GM12892 (cell line): ENCODE measurements at regions not wholly inside any gene's neighbourhood (a gene's known extent, or its start where the extent isn't known, plus 50 kb on each side); places are given as distances from the start of the nearest gene placed in this dataset.

Experiments
- DNase-seq: peaks from one replicate; pipeline ENCODE4 v3.0.0; 2011; ENCODE audit not compliant: insufficient read length
- FAIRE-seq: peaks from 2 replicates; lab custom pipeline; 2011; peaks lifted over from hg19 to GRCh38; lab: Jason Lieb, UNC
- POLR2A ChIP-seq: IDR thresholded peaks from 2 replicates; pipeline ENCODE4 v1.6.1; 2011; ENCODE audit warnings: low read depth, low read length, control low read depth
- POLR2AphosphoS5 ChIP-seq: IDR thresholded peaks from 2 replicates; pipeline ENCODE4 v1.6.1; 2011; ENCODE audit warnings: low read depth, low read length, control low read depth
- TAF1 ChIP-seq: IDR thresholded peaks from 2 replicates; pipeline ENCODE4 v1.6.1; 2011; ENCODE audit warnings: low read depth, mild to moderate bottlenecking, control low read depth, low read length, borderline replicate concordance

GRCh38 chr1:34606504-34606903, 148.3 kb upstream of the GJB5 start:
- TF ChIP-seq POLR2A, result no peak
- no peak for TF ChIP-seq TAF1
- no peak for TF ChIP-seq POLR2AphosphoS5
- DNase-seq (no peak), FAIRE-seq (no peak)

GRCh38 chr1:34610063-34610462, 144.8 kb upstream of the GJB5 start:
- FAIRE-seq, result no peak
- no peak for DNase-seq
- TF ChIP-seq POLR2AphosphoS5, result no peak
- no peak for TF ChIP-seq POLR2A
- no peak for TF ChIP-seq TAF1

- DNase-seq (no peak), FAIRE-seq (no peak)
- no peak for TF ChIP-seq POLR2AphosphoS5
- no peak for TF ChIP-seq TAF1
These were observed 143.3 kb upstream of the GJB5 start for GRCh38 chr1:34611571-34611970.

GRCh38 chr1:34612091-34612827, 142.6 kb upstream of the GJB5 start:
- DNase-seq, result no peak
- TF ChIP-seq POLR2AphosphoS5 (no peak), TAF1 (no peak), POLR2A (no peak)
- FAIRE-seq, result no peak

GRCh38 chr1:34617321-34618118, 137.3 kb upstream of the GJB5 start:
- no peak for DNase-seq
- FAIRE-seq, result no peak
- no peak for TF ChIP-seq POLR2A
- TF ChIP-seq POLR2AphosphoS5, result no peak

- no peak for FAIRE-seq
- TF ChIP-seq TAF1 (no peak), POLR2A (no peak), POLR2AphosphoS5 (no peak)
- no peak for DNase-seq
These were observed 136.5 kb upstream of the GJB5 start for GRCh38 chr1:34618381-34618780.

GRCh38 chr1:34619256-34619655, 135.6 kb upstream of the GJB5 start:
- FAIRE-seq (no peak), DNase-seq (no peak)
- TF ChIP-seq POLR2AphosphoS5 (no peak), POLR2A (no peak), TAF1 (no peak)

GRCh38 chr1:34621916-34622315, 132.9 kb upstream of the GJB5 start:
- FAIRE-seq (no peak), DNase-seq (no peak)
- no peak for TF ChIP-seq POLR2AphosphoS5
- no peak for TF ChIP-seq POLR2A
- no peak for TF ChIP-seq TAF1

- FAIRE-seq (no peak), DNase-seq (no peak)
- TF ChIP-seq POLR2AphosphoS5 (no peak), TAF1 (no peak), POLR2A (no peak)
These were observed 129.3 kb upstream of the GJB5 start for GRCh38 chr1:34625521-34626015.

GRCh38 chr1:34627465-34628240, 127.2 kb upstream of the GJB5 start:
- no peak for TF ChIP-seq TAF1
- no peak for TF ChIP-seq POLR2A
- no peak for TF ChIP-seq POLR2AphosphoS5
- no peak for DNase-seq
- no peak for FAIRE-seq

- DNase-seq (no peak), FAIRE-seq (no peak)
- TF ChIP-seq TAF1 (no peak), POLR2AphosphoS5 (no peak), POLR2A (no peak)
These were observed 123.7 kb upstream of the GJB5 start for GRCh38 chr1:34631126-34631525.
